ENCODE measurements at regions not wholly inside any gene's neighbourhood (a gene's known extent, or its start where the extent isn't known, plus 50 kb on each side); places are given as distances from the start of the nearest gene placed in this dataset.

GRCh38 chr10:28977518-28977917, 300.2 kb downstream of the BAMBI start (continued):
- no peak for TF ChIP-seq CTCF (IDR thresholded peaks at IDR 0.05 in 2 of 3, conservative IDR thresholded peaks at IDR 0.05 in 1 of 3; ENCODE audit: insufficient read depth in 2 of 3, low read depth in 1 of 3, low read length in 3 of 3)
- no peak for TF ChIP-seq ZBTB8A (IDR thresholded peaks at IDR 0.05; ENCODE audit: partially characterized antibody)
- no peak for TF ChIP-seq ZNF253 (CRISPR knock-in tag; conservative IDR thresholded peaks at IDR 0.05)
- peak in 1 of 2 experiments; percentile 39; a peak in 1 of 4 replicates for TF ChIP-seq RCOR1 (IDR thresholded peaks at IDR 0.05; ENCODE audit: borderline replicate concordance in 1 of 2, low read depth in 2 of 2, low read length in 2 of 2)
- no peak for TF ChIP-seq ARHGAP35 (IDR thresholded peaks at IDR 0.05; ENCODE audit: partially characterized antibody)
- no peak for TF ChIP-seq RBM22 (IDR thresholded peaks at IDR 0.05; ENCODE audit: low read depth, low read length, poor library complexity, severe bottlenecking)
- TF ChIP-seq BRD4 (IDR thresholded peaks at IDR 0.05), result 0 out of 2 replicates have a peak, but pooled peaks have one; percentile 30
- TF ChIP-seq NFE2 (IDR thresholded peaks at IDR 0.05; ENCODE audit: low read depth), result no peak
- TF ChIP-seq ATF3 (IDR thresholded peaks at IDR 0.05), result no peak
- no peak for TF ChIP-seq ATF3 (CRISPR knock-in tag; conservative IDR thresholded peaks at IDR 0.05)
- no peak for TF ChIP-seq CGGBP1 (CRISPR knock-in tag; IDR thresholded peaks at IDR 0.05)
- no peak for TF ChIP-seq HOMEZ (CRISPR knock-in tag; IDR thresholded peaks at IDR 0.05)
- TF ChIP-seq MCM3 (IDR thresholded peaks at IDR 0.05), result no peak
- peak; percentile 65 for TF ChIP-seq CHD4 (IDR thresholded peaks at IDR 0.05; ENCODE audit: insufficient read depth, insufficient replicate concordance, low read depth, low read length, poor library complexity, severe bottlenecking)
- no peak for TF ChIP-seq NFIC (IDR thresholded peaks at IDR 0.05)
- TF ChIP-seq DACH1 (IDR thresholded peaks at IDR 0.05; ENCODE audit: partially characterized antibody), result no peak
- peak; percentile 38 to 62; a peak in 2 of 4 replicates for TF ChIP-seq KDM1A (IDR thresholded peaks at IDR 0.05)
- no peak for TF ChIP-seq GMEB1 (CRISPR knock-in tag; IDR thresholded peaks at IDR 0.05)
- no peak for TF ChIP-seq ZNF639 (CRISPR knock-in tag; conservative IDR thresholded peaks at IDR 0.05 in 1 of 2, IDR thresholded peaks at IDR 0.05 in 1 of 2)
- peak; percentile 48 for TF ChIP-seq RBM25 (IDR thresholded peaks at IDR 0.05; ENCODE audit: low read depth, low read length, severe bottlenecking)
- no peak for TF ChIP-seq ZNF3 (CRISPR knock-in tag; IDR thresholded peaks at IDR 0.05)
- peak; percentile 60; the same call in 1 of the 2 replicates for TF ChIP-seq HDAC2 (IDR thresholded peaks at IDR 0.05)
